Endothelial cell of umbilical vein (primary cell): ENCODE measurements at regions not wholly inside any gene's neighbourhood (a gene's known extent, or its start where the extent isn't known, plus 50 kb on each side); places are given as distances from the start of the nearest gene placed in this dataset.

Experiments used
- BruUV-seq: library from RNA; stranded (reverse); fragments of 400-500 nt; replicated peaks from 2 replicates; lab custom pipeline; 2021; lab: Mats Ljungman, UMichigan
- CTCF ChIA-PET: fragments of 300-600, 350-600 bp; sonication (Branson Sonifier 250); formaldehyde crosslinking; loops from one replicate; lab custom pipeline; 2021; ENCODE audit warnings: antibody characterized with exemption, inconsistent platforms; lab: Charles Lee
- POLR2A ChIA-PET: fragments of 300-600, 350-600 bp; sonication (Branson Sonifier 250); formaldehyde crosslinking; loops from one replicate; lab custom pipeline; 2021; ENCODE audit warnings: antibody characterized with exemption, inconsistent platforms; lab: Charles Lee
- DNase-seq: peaks from one replicate; pipeline ENCODE4 v3.0.0-alpha.2; 2011; ENCODE audit warnings: low read depth, low spot score
- FAIRE-seq: peaks from 2 replicates; lab custom pipeline; 2011; peaks lifted over from hg19 to GRCh38; lab: Jason Lieb, UNC
- H2AFZ ChIP-seq: 2 replicates; pipeline ENCODE4 v1.6.0; 2012; ENCODE audit warnings: low read depth, low read length, control low read depth, inconsistent platforms
- H3K27ac ChIP-seq: 2 replicates; pipeline ENCODE4 v1.5.1; 2011; ENCODE audit warnings: low read depth, mild to moderate bottlenecking, control low read depth, low read length, moderate library complexity; ENCODE audit not compliant: insufficient read depth
- H3K27me3 ChIP-seq, 2 experiments: 2 replicates each; pipeline versions ENCODE4 v1.6.0 to v1.6.1; 2011; ENCODE audit warnings: low read length in 2 of 2, mixed read lengths in 1 of 2; ENCODE audit not compliant: control insufficient read depth in 2 of 2, insufficient read depth in 2 of 2
- H3K36me3 ChIP-seq, 2 experiments: 2 replicates in 1 of 2; 3 replicates in 1 of 2; pipeline ENCODE4 v1.5.1; 2011; ENCODE audit warnings: low read length in 2 of 2, mild to moderate bottlenecking in 1 of 2, moderate library complexity in 1 of 2; ENCODE audit not compliant: control insufficient read depth in 2 of 2, insufficient read depth in 2 of 2; ENCODE audit errors: extremely low read depth in 1 of 2
- H3K4me1 ChIP-seq: 3 replicates; pipeline ENCODE4 v1.5.1; 2011; ENCODE audit warnings: mild to moderate bottlenecking, low read length; ENCODE audit not compliant: control insufficient read depth, insufficient read depth; ENCODE audit errors: extremely low read depth
- H3K4me2 ChIP-seq: 2 replicates; pipeline ENCODE4 v1.6.1; 2011; ENCODE audit warnings: low read length, control low read depth, mixed read lengths; ENCODE audit not compliant: insufficient read depth
- H3K4me3 ChIP-seq, 3 experiments: fragments of 200-600 bp in 1 of 3; sonication (generic), shearing (Covaris generic) in 1 of 3; replicated peaks in 1 of 3; 2 replicates each; pipeline ENCODE4 v1.5.1; 2011 to 2016; ENCODE audit warnings: control low read depth in 3 of 3, low read length in 3 of 3, mild to moderate bottlenecking in 2 of 3, inconsistent platforms in 1 of 3, low read depth in 1 of 3, moderate library complexity in 1 of 3; ENCODE audit not compliant: insufficient read depth in 1 of 3
- H3K79me2 ChIP-seq: 2 replicates; pipeline ENCODE4 v1.6.0; 2012; ENCODE audit warnings: low read length, inconsistent platforms; ENCODE audit not compliant: control insufficient read depth, insufficient read depth
- H3K9ac ChIP-seq: replicated peaks from 2 replicates; pipeline ENCODE3; 2011; ENCODE audit warnings: low read length, control low read depth; ENCODE audit not compliant: insufficient read depth; ENCODE audit errors: extremely low read depth
- H3K9me1 ChIP-seq: replicated peaks from 3 replicates; pipeline ENCODE4 v1.6.0; 2011; ENCODE audit warnings: mild to moderate bottlenecking, low read length; ENCODE audit not compliant: control insufficient read depth, insufficient read depth; ENCODE audit errors: extremely low read depth
- H3K9me3 ChIP-seq: replicated peaks from 2 replicates; pipeline ENCODE4 v1.5.1; 2012; ENCODE audit warnings: low read length, inconsistent platforms; ENCODE audit not compliant: control insufficient read depth, insufficient read depth
- H4K20me1 ChIP-seq: replicated peaks from 2 replicates; pipeline ENCODE3; 2011; ENCODE audit warnings: mild to moderate bottlenecking, low read length; ENCODE audit not compliant: control insufficient read depth, insufficient read depth; ENCODE audit errors: extremely low read depth
- CTCF ChIP-seq, 2 donors: IDR thresholded peaks; 1 replicate in 1 of 2; 2 replicates in 1 of 2; pipeline ENCODE4 v1.5.1; 2011; ENCODE audit warnings: low read length in 2 of 2, mild to moderate bottlenecking in 2 of 2, moderate library complexity in 2 of 2, control low read depth in 1 of 2, inconsistent platforms in 1 of 2, low read depth in 1 of 2; ENCODE audit not compliant: insufficient read depth in 1 of 2; ENCODE audit errors: extremely low read depth in 1 of 2
- EZH2 ChIP-seq: IDR thresholded peaks from 2 replicates; pipeline ENCODE4 v1.6.1; 2012; ENCODE audit warnings: borderline replicate concordance, low read depth, mild to moderate bottlenecking, moderate library complexity, low read length, inconsistent platforms; ENCODE audit not compliant: severe bottlenecking
- FOS ChIP-seq: IDR thresholded peaks from 2 replicates; pipeline ENCODE4 v1.6.1; 2011; ENCODE audit warnings: mild to moderate bottlenecking, low read length, moderate library complexity, borderline replicate concordance; ENCODE audit not compliant: insufficient read depth
- GATA2 ChIP-seq: IDR thresholded peaks from 2 replicates; pipeline ENCODE4 v1.7.0; 2011; ENCODE audit warnings: low read depth, mild to moderate bottlenecking, moderate library complexity, mixed read lengths, low read length; ENCODE audit not compliant: insufficient read length, insufficient read depth
- JUN ChIP-seq: IDR thresholded peaks from 2 replicates; pipeline ENCODE4 v1.6.1; 2011; ENCODE audit warnings: borderline replicate concordance, low read depth; ENCODE audit not compliant: insufficient read length, insufficient read depth
- MAX ChIP-seq: IDR thresholded peaks from 2 replicates; pipeline ENCODE4 v1.6.1; 2011; ENCODE audit not compliant: insufficient read depth, insufficient read length
- MYC ChIP-seq: IDR thresholded peaks from one replicate; pipeline ENCODE4 v1.6.1; 2011; ENCODE audit warnings: mild to moderate bottlenecking, low read depth, low read length
- POLR2A ChIP-seq: IDR thresholded peaks from 2 replicates; pipeline ENCODE4 v1.6.1; 2012; ENCODE audit warnings: low read depth, mild to moderate bottlenecking, control low read depth, low read length
- POLR2AphosphoS5 ChIP-seq: IDR thresholded peaks from 2 replicates; pipeline ENCODE4 v1.6.1; 2012; ENCODE audit warnings: low read depth, mild to moderate bottlenecking, control low read depth, low read length, moderate library complexity; ENCODE audit not compliant: insufficient read depth
- dilution Hi-C: fragments of 300-500 bp; cut with MboI; formaldehyde crosslinking; loops from one replicate; pipeline ENCODE4 v1.15.0; 2019; ENCODE audit warnings: low sequenced_read_pairs; ENCODE audit not compliant: extremely low pct_ligation_motif_present
- intact Hi-C: fragments of 100-400 bp; cut with micrococcal nuclease; formaldehyde crosslinking; loops from one replicate; pipeline ENCODE4 v1.10.0; 2022

GRCh38 chr1:59136541-59137275 lies 160.2 kb upstream of the FGGY start:
- CTCF ChIA-PET: interaction anchor here (1.4 kb wide), 1 partner anchor 8 kb away, joined by 3 read pairs; no protein-coding TSS in a partner anchor

GRCh38 chr1:59137276-59137615 lies 159.6 kb upstream of the FGGY start:
- TF ChIP-seq MYC: no peak
- TF ChIP-seq GATA2: no peak
- no peak for TF ChIP-seq CTCF (IDR thresholded peaks at IDR 0.05; ENCODE audit: extremely low read depth in 1 of 2, insufficient read depth in 1 of 2, low read depth in 1 of 2, low read length in 2 of 2)
- no peak for TF ChIP-seq FOS
- TF ChIP-seq POLR2AphosphoS5: no peak
- TF ChIP-seq MAX: no peak
- no peak for TF ChIP-seq JUN
- TF ChIP-seq EZH2: no peak
- TF ChIP-seq POLR2A: no peak
- Histone ChIP-seq H3K79me2 (no peaks in the 10 kb centered on the region), H3K4me2 (no peak overlapping the region), H3K9me1 (no peaks in the 10 kb centered on the region), H3K36me3 (no peaks in the 10 kb centered on the region), H2AFZ (no peak overlapping the region), H3K27ac (no peak overlapping the region), H3K4me1 (peaks cover 17% of the 10 kb centered on the region), H3K27me3 (no peaks in the 10 kb centered on the region), H3K9me3 (no peaks in the 10 kb centered on the region), H3K9ac (no peak overlapping the region), H3K4me3 (no peak overlapping the region), H4K20me1 (no peaks in the 10 kb centered on the region)
- no peak for FAIRE-seq
- DNase-seq: no peak
- BruUV-seq: no TSS peak
- ChIA-PET CTCF (interaction anchor here (1.4 kb wide), 1 partner anchor 9 kb away, joined by 3 read pairs; no protein-coding TSS in a partner anchor), POLR2A (no interaction called here)
- intact Hi-C loops (no loop called here), dilution Hi-C loops (no loop called here)

More at GRCh38 chr1:59136541-59137275, 160.2 kb upstream of the FGGY start:
- Histone ChIP-seq H3K79me2 (no peaks in the 10 kb centered on the region), H3K9me3 (no peaks in the 10 kb centered on the region), H3K4me3 (no peak overlapping the region), H4K20me1 (no peaks in the 10 kb centered on the region), H3K4me1 (peaks cover 17% of the 10 kb centered on the region), H2AFZ (no peak overlapping the region), H3K9me1 (no peaks in the 10 kb centered on the region), H3K27ac (no peak overlapping the region), H3K9ac (no peak overlapping the region), H3K36me3 (no peaks in the 10 kb centered on the region), H3K4me2 (no peak overlapping the region), H3K27me3 (no peaks in the 10 kb centered on the region)
- no TSS peak for BruUV-seq
- POLR2A ChIA-PET: no interaction called here
- intact Hi-C loops (no loop called here), dilution Hi-C loops (no loop called here)
- no peak for TF ChIP-seq POLR2A
- TF ChIP-seq EZH2: no peak
- no peak for TF ChIP-seq MYC
- no peak for FAIRE-seq
- DNase-seq: no peak
